Endodermal cell (in vitro differentiated cells): ENCODE measurements at regions not wholly inside any gene's neighbourhood (a gene's known extent, or its start where the extent isn't known, plus 50 kb on each side); places are given as distances from the start of the nearest gene placed in this dataset.
"Not testable (repeated sequence)": the region's sequence is repeated elsewhere in the genome, so short reads cannot be mapped to it uniquely, and the experiment has no call there.

ENCODE experiments used
- DNase-seq: peaks from one replicate; pipeline ENCODE4 v3.0.0-alpha.2; 2017
- H3K27ac ChIP-seq: 2 replicates; pipeline ENCODE4 v1.5.1; 2013; ENCODE audit warnings: mild to moderate bottlenecking, low read depth, low read length, moderate library complexity
- H3K27me3 ChIP-seq: 2 replicates; pipeline ENCODE4 v1.6.1; 2013; ENCODE audit warnings: mild to moderate bottlenecking, low read length, moderate library complexity; ENCODE audit not compliant: insufficient read depth, control insufficient read depth, poor library complexity, severe bottlenecking
- H3K36me3 ChIP-seq: 2 replicates; pipeline ENCODE4 v1.7.0; 2013; ENCODE audit warnings: mild to moderate bottlenecking, low read length, moderate library complexity; ENCODE audit not compliant: control insufficient read depth, insufficient read depth
- H3K4me1 ChIP-seq: one replicate; pipeline ENCODE4 v1.7.0; 2013; ENCODE audit warnings: low read length; ENCODE audit not compliant: control insufficient read depth, insufficient read depth
- H3K4me3 ChIP-seq: 2 replicates; pipeline ENCODE4 v1.5.1; 2013; ENCODE audit warnings: mild to moderate bottlenecking, low read length, moderate library complexity
- H3K9ac ChIP-seq: 2 replicates; pipeline ENCODE4 v1.6.1; 2013; ENCODE audit warnings: mild to moderate bottlenecking, low read length, moderate library complexity; ENCODE audit not compliant: poor library complexity, severe bottlenecking; ENCODE audit errors: extremely low read depth
- H3K9me3 ChIP-seq: 2 replicates; pipeline ENCODE4 v1.6.1; 2013; ENCODE audit warnings: mild to moderate bottlenecking, low read length, moderate library complexity; ENCODE audit not compliant: control insufficient read depth
- H3K27ac Mint-ChIP-seq: 2 replicates; pipeline ENCODE4 v1.8.0; 2020; ENCODE audit warnings: mixed read lengths
- H3K27me3 Mint-ChIP-seq: 2 replicates; pipeline ENCODE4 v1.8.0; 2021; ENCODE audit warnings: mild to moderate bottlenecking, mixed read lengths; ENCODE audit not compliant: insufficient read depth
- H3K36me3 Mint-ChIP-seq: 2 replicates; pipeline ENCODE4 v1.8.0; 2020; ENCODE audit warnings: low read depth, mixed read lengths
- H3K4me1 Mint-ChIP-seq: 2 replicates; pipeline ENCODE4 v1.8.0; 2020; ENCODE audit warnings: mixed read lengths
- H3K4me3 Mint-ChIP-seq: 2 replicates; pipeline ENCODE4 v1.8.0; 2020; ENCODE audit warnings: mild to moderate bottlenecking, moderate library complexity, mixed read lengths
- H3K9me3 Mint-ChIP-seq: 2 replicates; pipeline ENCODE4 v1.8.0; 2020; ENCODE audit warnings: mild to moderate bottlenecking, mixed read lengths
- CTCF ChIP-seq: fragments of 200-600 bp; sonication (generic); conservative IDR thresholded peaks from 2 replicates; pipeline ENCODE4 v1.5.0; 2021; ENCODE audit warnings: antibody characterized with exemption, mild to moderate bottlenecking
- WGBS, 2 experiments: methylation state at CpG; one replicate each; pipeline versions ENCODE4 v1.1.5 to v1.1.7; 2013; ENCODE audit warnings: missing lambda C conversion rate in 2 of 2, mixed read lengths in 1 of 2; ENCODE audit not compliant: insufficient coverage in 1 of 2, insufficient read length in 1 of 2; 5-methylcytosine and 5-hydroxymethylcytosine counted together

DNA sequence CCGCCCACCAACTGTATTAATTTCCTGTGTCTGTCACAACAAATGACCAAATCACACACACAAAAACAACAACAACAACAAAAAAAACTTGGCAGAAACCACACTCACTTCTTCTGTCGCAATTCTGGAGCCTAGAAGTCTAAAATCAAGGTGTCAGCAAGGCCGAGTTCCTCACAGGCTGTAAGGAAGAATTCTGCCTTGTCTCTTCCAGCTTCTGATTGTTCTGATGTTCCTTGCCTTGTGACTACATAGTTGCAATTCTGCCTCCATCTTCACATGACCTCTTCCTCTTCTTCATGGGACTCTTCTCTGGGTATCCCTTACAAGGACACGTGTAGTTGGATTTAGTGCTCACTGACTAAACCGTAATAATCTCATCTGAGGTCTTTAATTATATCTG lies 61.4 kb downstream of the IL12A start:
- no peak overlapping the region for H3K27ac ChIP-seq
- no peak overlapping the region for H3K9ac ChIP-seq
- H3K4me3 Mint-ChIP-seq: no peak overlapping the region
- H3K4me3 ChIP-seq: no peak overlapping the region
- no peaks in the 10 kb centered on the region for H3K36me3 Mint-ChIP-seq
- TF ChIP-seq CTCF: no peak
- H3K36me3 ChIP-seq: no peaks in the 10 kb centered on the region
- no peaks in the 10 kb centered on the region for H3K9me3 Mint-ChIP-seq
- peaks cover 4% of the 10 kb centered on the region for H3K4me1 Mint-ChIP-seq
- 90 to 98% methylated on average over 5 of the region's 5 CpGs for WGBS, 2 experiments
- H3K9me3 ChIP-seq: no peaks in the 10 kb centered on the region
- no peaks in the 10 kb centered on the region for H3K27me3 Mint-ChIP-seq
- no peaks in the 10 kb centered on the region for H3K4me1 ChIP-seq
- H3K27me3 ChIP-seq: no peaks in the 10 kb centered on the region
- no peak overlapping the region for H3K27ac Mint-ChIP-seq
- DNase-seq: no peak

DNA sequence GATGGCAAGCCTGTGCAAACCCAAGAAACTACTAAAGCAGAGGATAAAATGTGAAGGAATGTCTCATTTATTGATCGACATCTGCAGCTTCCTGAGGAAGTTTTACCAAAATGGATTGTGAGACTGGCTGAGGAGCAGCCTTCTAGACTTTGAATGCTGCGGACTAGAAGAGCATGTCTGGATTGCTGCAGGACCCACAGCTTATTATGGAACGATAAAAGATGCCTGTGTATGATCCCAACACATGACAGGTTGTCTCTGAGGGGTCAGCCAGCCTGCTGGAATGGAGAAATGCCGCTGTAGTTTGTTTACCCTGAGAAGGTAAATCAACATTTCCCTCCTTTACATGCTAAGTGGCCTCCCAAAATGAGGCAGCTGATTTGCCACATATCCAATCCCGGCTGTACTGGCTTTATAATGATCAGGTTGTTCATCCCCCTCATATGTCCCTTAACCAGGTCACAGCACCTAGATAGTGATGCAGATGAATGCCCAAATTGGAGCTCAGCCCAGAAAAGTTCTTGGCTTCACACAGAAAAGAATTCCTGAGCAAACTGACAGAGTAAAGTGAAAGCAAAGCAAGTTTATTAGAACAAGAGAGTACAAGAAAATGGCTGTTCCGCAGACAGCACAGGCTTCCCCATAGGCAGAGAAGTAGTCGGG lies 63.9 kb downstream of the IL12A start:
- Mint-ChIP-seq H3K4me3 (no peak overlapping the region), H3K36me3 (no peaks in the 10 kb centered on the region), H3K4me1 (peaks cover 4% of the 10 kb centered on the region), H3K27ac (no peak overlapping the region), H3K27me3 (no peaks in the 10 kb centered on the region), H3K9me3 (no peaks in the 10 kb centered on the region)
- WGBS, 2 experiments: 91 to 94% methylated on average over 6 to 7 of the region's 7 CpGs
- Histone ChIP-seq H3K4me3 (no peak overlapping the region), H3K9ac (no peak overlapping the region), H3K4me1 (no peaks in the 10 kb centered on the region), H3K27me3 (no peaks in the 10 kb centered on the region), H3K27ac (no peak overlapping the region), H3K36me3 (no peaks in the 10 kb centered on the region), H3K9me3 (no peaks in the 10 kb centered on the region)
- no peak for TF ChIP-seq CTCF
- DNase-seq: no peak

DNA sequence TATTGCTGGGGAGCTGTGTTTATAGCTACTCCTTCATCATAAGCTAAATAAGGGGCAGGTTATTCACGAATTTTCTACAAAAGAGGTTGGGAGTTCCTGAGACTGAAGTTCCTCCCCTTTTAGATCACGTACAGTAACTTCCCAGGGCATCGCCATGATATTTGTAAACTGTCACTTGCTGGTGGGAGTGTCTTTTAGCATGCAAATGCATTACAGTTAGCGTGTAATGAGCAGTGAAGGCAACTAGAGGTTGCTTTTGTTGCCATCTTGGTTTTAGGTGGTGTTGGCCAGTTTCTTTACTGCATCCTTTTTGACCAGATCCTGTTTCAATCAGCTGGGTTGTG lies 64.4 kb downstream of the IL12A start:
- 84 to 92% methylated on average over 4 of the region's 4 CpGs for WGBS, 2 experiments
- no peak for TF ChIP-seq CTCF
- Mint-ChIP-seq H3K27me3 (no peaks in the 10 kb centered on the region), H3K9me3 (no peaks in the 10 kb centered on the region), H3K4me1 (peaks cover 4% of the 10 kb centered on the region), H3K27ac (no peak overlapping the region), H3K36me3 (no peaks in the 10 kb centered on the region), H3K4me3 (no peak overlapping the region)
- Histone ChIP-seq H3K36me3 (no peaks in the 10 kb centered on the region), H3K27ac (no peak overlapping the region), H3K4me1 (no peaks in the 10 kb centered on the region), H3K4me3 (no peak overlapping the region), H3K27me3 (no peaks in the 10 kb centered on the region), H3K9me3 (no peaks in the 10 kb centered on the region), H3K9ac (no peak overlapping the region)
- no peak for DNase-seq

DNA sequence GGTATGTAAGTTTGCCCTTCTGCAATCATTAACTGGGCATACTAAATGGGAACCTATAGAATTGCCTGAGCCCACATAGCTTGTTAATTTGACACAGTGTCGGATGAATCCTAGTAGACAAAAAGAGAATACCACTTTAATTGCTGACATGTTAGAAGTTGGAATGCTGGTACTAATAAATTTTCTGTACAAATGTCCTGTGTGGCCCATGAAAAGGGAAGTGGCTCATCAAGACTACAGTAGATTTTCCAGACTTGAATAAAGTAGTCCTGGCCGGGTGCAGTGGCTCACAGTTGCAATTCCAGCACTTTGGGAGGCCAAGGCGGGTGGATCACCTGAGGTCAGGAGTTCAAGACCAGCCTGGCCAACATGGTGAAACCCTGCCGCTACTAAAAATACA lies 66.2 kb downstream of the IL12A start:
- H3K27me3 Mint-ChIP-seq: not testable (repeated sequence)
- WGBS, 2 experiments: 91 to 93% methylated on average over 3 to 4 of the region's 4 CpGs

More for the DNA sequence above, 66.2 kb downstream of the IL12A start:
- H3K9me3 ChIP-seq, H3K27me3 ChIP-seq, H3K27ac Mint-ChIP-seq, H3K36me3 ChIP-seq, H3K4me1 Mint-ChIP-seq, H3K36me3 Mint-ChIP-seq, H3K9ac ChIP-seq, DNase-seq, H3K4me3 Mint-ChIP-seq, H3K4me1 ChIP-seq, H3K27ac ChIP-seq, H3K9me3 Mint-ChIP-seq, H3K4me3 ChIP-seq: not testable (repeated sequence)
